ENCODE measurements at regions not wholly inside any gene's neighbourhood (a gene's known extent, or its start where the extent isn't known, plus 50 kb on each side); places are given as distances from the start of the nearest gene placed in this dataset.
"Not testable (repeated sequence)": the region's sequence is repeated elsewhere in the genome, so short reads cannot be mapped to it uniquely, and the experiment has no call there.

GRCh38 chr20:26169506-26169905, 472.9 kb upstream of the ZNF337 start:
- Histone ChIP-seq H3K9ac (ENCODE audit: low read length) (no peak overlapping the region), H3K4me1 (ENCODE audit: low read length) (no peaks in the 10 kb centered on the region), H3K27ac (ENCODE audit: low read length) (no peak overlapping the region), H4K20me1 (ENCODE audit: insufficient read depth, low read length) (no peaks in the 10 kb centered on the region), H3K79me2 (ENCODE audit: low read length) (no peaks in the 10 kb centered on the region), H2AFZ (ENCODE audit: low read depth, low read length) (no peak overlapping the region), H3K4me2 (ENCODE audit: low read length) (no peak overlapping the region), H3K36me3 (replicated peaks; ENCODE audit: low read depth, low read length) (no peaks in the 10 kb centered on the region), H3K9me3 (ENCODE audit: insufficient read depth, low read length) (no peaks in the 10 kb centered on the region), H3K27me3 (ENCODE audit: low read depth, low read length) (no peaks in the 10 kb centered on the region), H3K4me3 (ENCODE audit: low read length) (no peak overlapping the region)
- TF ChIP-seq EZH2phosphoT487 (IDR thresholded peaks at IDR 0.05; ENCODE audit: low read depth) (no peak), CTCF (IDR thresholded peaks at IDR 0.05; ENCODE audit: low read depth, low read length) (no peak)

GRCh38 chr20:26167499-26167898, 470.8 kb upstream of the ZNF337 start:
- Histone ChIP-seq H3K27me3 (ENCODE audit: low read depth, low read length) (no peaks in the 10 kb centered on the region), H3K36me3 (replicated peaks; ENCODE audit: low read depth, low read length) (no peaks in the 10 kb centered on the region), H3K4me1 (ENCODE audit: low read length) (no peaks in the 10 kb centered on the region), H3K9ac (ENCODE audit: low read length) (no peak overlapping the region), H3K9me3 (ENCODE audit: insufficient read depth, low read length) (no peaks in the 10 kb centered on the region), H4K20me1 (ENCODE audit: insufficient read depth, low read length) (no peaks in the 10 kb centered on the region), H3K79me2 (ENCODE audit: low read length) (no peaks in the 10 kb centered on the region), H3K4me2 (ENCODE audit: low read length) (no peak overlapping the region), H3K27ac (ENCODE audit: low read length) (no peak overlapping the region), H2AFZ (ENCODE audit: low read depth, low read length) (no peak overlapping the region), H3K4me3 (ENCODE audit: low read length) (no peak overlapping the region)
- TF ChIP-seq EZH2phosphoT487 (IDR thresholded peaks at IDR 0.05; ENCODE audit: low read depth) (no peak), CTCF (IDR thresholded peaks at IDR 0.05; ENCODE audit: low read depth, low read length) (no peak)

GRCh38 chr20:26163890-26164289, 467.2 kb upstream of the ZNF337 start:
- Histone ChIP-seq H3K4me2 (ENCODE audit: low read length) (no peak overlapping the region), H3K36me3 (replicated peaks; ENCODE audit: low read depth, low read length) (no peaks in the 10 kb centered on the region), H4K20me1 (ENCODE audit: insufficient read depth, low read length) (no peaks in the 10 kb centered on the region), H3K9me3 (ENCODE audit: insufficient read depth, low read length) (no peaks in the 10 kb centered on the region), H2AFZ (ENCODE audit: low read depth, low read length) (no peak overlapping the region), H3K27ac (ENCODE audit: low read length) (no peak overlapping the region), H3K4me1 (ENCODE audit: low read length) (no peaks in the 10 kb centered on the region), H3K79me2 (ENCODE audit: low read length) (no peaks in the 10 kb centered on the region), H3K9ac (ENCODE audit: low read length) (no peak overlapping the region), H3K4me3 (ENCODE audit: low read length) (no peak overlapping the region), H3K27me3 (ENCODE audit: low read depth, low read length) (no peaks in the 10 kb centered on the region)
- TF ChIP-seq EZH2phosphoT487 (IDR thresholded peaks at IDR 0.05; ENCODE audit: low read depth) (no peak), CTCF (IDR thresholded peaks at IDR 0.05; ENCODE audit: low read depth, low read length) (no peak)

- H3K4me2 ChIP-seq (ENCODE audit: low read length); H2AFZ ChIP-seq (ENCODE audit: low read depth, low read length); H3K9me3 ChIP-seq (ENCODE audit: insufficient read depth, low read length); H3K27ac ChIP-seq (ENCODE audit: low read length); H3K79me2 ChIP-seq (ENCODE audit: low read length); H3K27me3 ChIP-seq (ENCODE audit: low read depth, low read length); H3K36me3 ChIP-seq (replicated peaks; ENCODE audit: low read depth, low read length); H3K9ac ChIP-seq (ENCODE audit: low read length); H3K4me1 ChIP-seq (ENCODE audit: low read length); H4K20me1 ChIP-seq (ENCODE audit: insufficient read depth, low read length); H3K4me3 ChIP-seq (ENCODE audit: low read length): not testable (repeated sequence)
These were observed 466.5 kb upstream of the ZNF337 start for GRCh38 chr20:26163151-26163550.

GRCh38 chr20:26161741-26162140, 465.1 kb upstream of the ZNF337 start:
- not testable (repeated sequence) for H3K4me3 ChIP-seq (ENCODE audit: low read length); H3K9me3 ChIP-seq (ENCODE audit: insufficient read depth, low read length); H3K27me3 ChIP-seq (ENCODE audit: low read depth, low read length); H3K36me3 ChIP-seq (replicated peaks; ENCODE audit: low read depth, low read length); H3K9ac ChIP-seq (ENCODE audit: low read length); H3K79me2 ChIP-seq (ENCODE audit: low read length); H3K4me1 ChIP-seq (ENCODE audit: low read length); H3K4me2 ChIP-seq (ENCODE audit: low read length); H4K20me1 ChIP-seq (ENCODE audit: insufficient read depth, low read length); H3K27ac ChIP-seq (ENCODE audit: low read length); H2AFZ ChIP-seq (ENCODE audit: low read depth, low read length)

- H3K9ac ChIP-seq (ENCODE audit: low read length); H3K4me3 ChIP-seq (ENCODE audit: low read length); H3K4me1 ChIP-seq (ENCODE audit: low read length); H3K27me3 ChIP-seq (ENCODE audit: low read depth, low read length); H2AFZ ChIP-seq (ENCODE audit: low read depth, low read length); H3K79me2 ChIP-seq (ENCODE audit: low read length); H3K36me3 ChIP-seq (replicated peaks; ENCODE audit: low read depth, low read length); H4K20me1 ChIP-seq (ENCODE audit: insufficient read depth, low read length); H3K4me2 ChIP-seq (ENCODE audit: low read length); H3K27ac ChIP-seq (ENCODE audit: low read length); H3K9me3 ChIP-seq (ENCODE audit: insufficient read depth, low read length): not testable (repeated sequence)
These were observed 464.3 kb upstream of the ZNF337 start for GRCh38 chr20:26160916-26161315.

Measured in OCI-LY3 (cell line).